NOMO-1 treated with DMSO at 0.1 percent for 48 hours (cell line): ENCODE measurements at regions not wholly inside any gene's neighbourhood (a gene's known extent, or its start where the extent isn't known, plus 50 kb on each side); places are given as distances from the start of the nearest gene placed in this dataset.

ENCODE experiments used
- DNase-seq: peaks from one replicate; lab custom pipeline; 2025; ENCODE audit not compliant: unreplicated experiment; lab: John Stamatoyannopoulos, UW

DNA sequence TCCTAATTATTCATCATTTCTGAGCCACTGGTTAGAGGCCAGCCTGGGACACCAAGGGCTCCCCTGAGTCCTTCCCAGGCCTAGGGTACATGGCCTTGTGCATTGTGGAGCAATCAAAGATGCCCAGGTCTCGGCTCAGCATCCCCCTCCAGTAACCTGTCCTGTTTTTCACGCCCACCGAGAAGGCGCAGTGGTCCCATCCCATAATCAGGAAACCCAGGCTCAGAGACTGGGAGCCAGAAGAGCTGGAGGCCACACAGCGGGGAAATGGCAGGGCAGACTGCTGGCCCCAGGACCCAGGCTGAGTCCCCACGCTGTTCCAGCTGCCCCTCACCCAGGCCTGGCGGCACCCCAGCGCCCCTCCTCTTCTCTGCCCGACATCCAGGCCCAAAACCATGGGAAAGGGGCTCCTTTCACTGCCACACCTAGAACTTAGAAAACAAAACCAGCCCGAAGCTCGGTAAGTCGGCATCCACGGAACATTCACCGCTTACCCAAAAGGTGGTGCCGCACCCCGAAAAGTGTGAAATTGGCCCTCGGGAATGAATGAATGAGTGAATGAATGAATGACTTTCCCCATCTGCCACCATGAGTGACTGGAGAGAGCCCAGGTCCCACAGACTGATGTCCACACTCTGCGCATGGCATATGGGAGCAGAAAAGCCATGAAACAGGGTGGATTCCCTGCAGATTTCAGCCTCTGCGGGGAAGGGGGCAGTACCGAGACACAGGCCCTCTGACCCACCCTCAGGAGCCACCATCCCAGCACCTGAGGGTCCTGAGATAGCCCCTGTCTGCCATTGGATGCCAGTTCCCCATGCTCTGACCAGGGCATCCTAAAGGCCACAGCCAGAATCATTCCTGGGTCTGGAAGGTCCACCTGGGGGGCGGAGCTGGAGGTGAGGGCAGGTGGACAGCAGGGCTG lies 132.5 kb downstream of the OLFM1 start:
- no peak for DNase-seq

- DNase-seq = no peak
These were observed 133.4 kb downstream of the OLFM1 start for GRCh38 chr9:135220601-135221575.

DNA sequence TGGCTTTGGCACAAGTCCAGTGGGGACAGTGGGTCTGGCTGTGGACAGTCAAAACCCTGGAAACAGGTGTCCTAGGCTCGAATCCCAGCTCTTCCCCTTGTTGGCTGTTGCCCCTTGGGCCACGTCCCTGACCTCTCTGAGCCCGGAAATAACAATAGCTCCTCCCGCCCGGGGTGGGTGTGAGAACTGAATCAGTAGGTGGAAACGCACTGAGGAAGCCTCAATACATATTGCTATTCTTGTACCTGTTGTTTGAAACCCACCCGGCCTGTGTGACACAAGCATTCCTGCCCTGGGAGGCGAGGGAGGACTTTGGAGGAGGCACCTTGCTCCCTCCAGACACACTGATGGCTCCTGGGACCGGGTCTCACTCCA lies 134.1 kb downstream of the OLFM1 start:
- no peak for DNase-seq

DNA sequence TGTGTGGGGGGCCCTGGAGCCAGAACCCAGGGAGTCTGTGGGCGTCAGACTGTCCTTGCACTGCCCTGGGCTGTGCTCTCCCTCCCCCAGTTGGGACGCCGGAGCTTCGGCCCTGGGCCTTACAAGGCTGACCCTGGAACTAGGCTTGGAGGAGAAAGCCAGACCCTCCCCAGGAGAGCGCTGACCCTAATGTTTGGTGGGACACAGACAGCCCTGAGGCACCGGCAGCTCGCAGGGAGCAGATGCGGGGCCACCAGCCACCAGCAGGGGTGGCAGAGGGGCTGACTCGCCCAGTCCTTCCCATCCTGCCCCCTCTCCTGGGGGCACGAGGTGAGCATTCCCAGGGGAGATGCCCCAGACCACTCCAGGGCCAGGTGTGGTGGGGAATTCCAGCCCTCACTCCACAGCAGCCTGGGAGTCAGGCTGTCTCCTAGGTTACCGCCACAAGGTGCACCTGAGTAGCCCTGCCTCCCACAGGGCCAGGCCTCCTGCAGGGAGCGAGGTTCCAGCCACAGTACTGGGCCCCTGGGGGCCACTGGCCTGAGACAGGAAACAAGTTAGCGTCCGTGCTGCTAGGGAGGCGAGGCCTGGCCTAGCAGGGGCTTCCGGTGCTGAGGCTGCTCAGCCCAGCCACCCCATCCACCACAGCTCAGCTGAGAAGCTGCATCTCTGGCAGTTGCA lies 134.6 kb downstream of the OLFM1 start:
- no peak for DNase-seq

- DNase-seq = no peak
These were observed 135.7 kb downstream of the OLFM1 start for GRCh38 chr9:135222881-135223760.

DNA sequence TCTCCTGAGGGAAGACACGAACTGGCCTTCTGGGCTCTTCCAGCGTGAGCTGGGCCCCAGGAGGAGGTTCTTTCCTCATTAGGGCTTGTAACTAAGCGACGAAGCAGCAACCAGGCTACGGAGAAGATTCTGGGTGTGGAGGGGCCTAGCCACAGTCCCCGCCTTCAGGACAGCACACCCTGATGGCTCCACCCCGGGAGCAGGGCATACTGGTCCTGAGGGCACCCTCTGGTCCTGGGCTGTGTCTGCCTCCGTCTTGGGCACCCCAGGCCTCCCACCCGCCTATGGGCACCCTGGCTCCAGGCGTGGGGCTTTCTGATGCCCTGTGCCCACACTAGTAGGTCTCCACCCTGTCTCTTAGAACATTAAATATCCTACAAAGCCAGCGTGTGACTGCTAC lies 136.4 kb downstream of the OLFM1 start:
- DNase-seq = no peak

GRCh38 chr9:135224286-135224877 lies 136.9 kb downstream of the OLFM1 start:
- DNase-seq = no peak

- DNase-seq = no peak
These were observed 137.6 kb downstream of the OLFM1 start for GRCh38 chr9:135224921-135225541.

- DNase-seq = no peak
These were observed 138.3 kb downstream of the OLFM1 start for GRCh38 chr9:135225619-135226228.

- no peak for DNase-seq
These were observed 139.0 kb downstream of the OLFM1 start for GRCh38 chr9:135226369-135227050.

DNA sequence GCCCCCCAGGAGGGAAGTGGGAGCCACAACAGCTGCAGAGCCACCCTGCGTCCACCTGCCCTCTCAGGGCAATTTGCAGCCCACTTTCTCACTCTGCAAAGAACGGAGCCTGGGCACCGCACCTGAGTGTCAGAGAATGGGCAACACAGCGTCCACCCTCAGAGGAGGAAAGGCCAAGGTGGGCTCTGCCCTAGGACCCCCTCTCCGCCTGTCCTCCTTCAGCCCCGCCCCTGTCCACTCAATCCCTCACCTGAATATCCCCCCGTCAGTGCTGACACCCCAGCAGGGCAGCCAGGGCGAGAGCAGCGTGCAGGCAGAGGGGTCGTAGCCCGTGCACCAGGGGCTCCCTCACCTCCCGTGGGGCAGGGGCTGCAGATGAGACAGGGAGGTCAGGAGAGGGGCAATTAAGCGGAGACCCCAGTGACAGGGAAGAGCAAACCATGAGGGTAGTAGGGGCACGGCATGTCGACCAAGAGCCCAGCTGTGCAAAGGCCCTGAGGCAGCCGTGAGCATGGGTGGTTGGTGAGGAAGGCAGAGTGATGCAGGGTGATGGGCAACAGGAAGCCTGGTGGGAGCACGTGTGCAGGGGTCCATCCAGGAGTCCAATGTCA lies 140.3 kb downstream of the OLFM1 start:
- DNase-seq = no peak

DNA sequence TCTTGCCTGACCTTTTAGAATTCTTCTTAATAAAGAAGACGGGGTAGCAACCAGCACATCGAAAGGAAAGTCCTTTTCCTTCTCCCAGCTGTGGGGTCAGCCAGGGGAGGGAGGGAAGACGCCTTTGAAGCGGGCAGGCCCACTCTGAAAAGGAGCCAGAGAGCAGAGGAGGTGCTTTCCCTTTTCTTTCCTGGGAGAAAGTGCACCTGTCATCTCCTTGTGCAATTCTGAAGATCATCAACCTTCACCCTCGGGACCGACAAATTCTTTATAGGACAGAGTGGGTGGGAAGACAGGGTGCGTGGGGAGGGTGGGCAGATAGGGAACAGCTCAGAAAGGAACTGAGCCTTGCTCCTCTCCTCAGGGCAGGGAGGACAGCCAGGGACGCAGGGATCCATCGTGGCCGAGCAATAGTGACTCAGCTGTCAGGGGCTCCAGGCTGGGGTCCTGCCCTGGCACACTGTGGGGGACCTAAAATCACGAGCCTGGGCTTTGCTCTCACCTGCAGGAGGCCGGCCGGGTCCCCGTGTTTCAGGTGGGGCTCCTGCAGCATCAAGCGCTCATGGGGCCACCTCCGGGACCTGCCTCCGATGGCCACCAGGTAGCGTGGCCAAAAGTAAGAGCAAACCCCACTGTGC lies 141.0 kb downstream of the OLFM1 start:
- no peak for DNase-seq

- DNase-seq = no peak
These were observed 141.6 kb downstream of the OLFM1 start for GRCh38 chr9:135228983-135229625.

DNA sequence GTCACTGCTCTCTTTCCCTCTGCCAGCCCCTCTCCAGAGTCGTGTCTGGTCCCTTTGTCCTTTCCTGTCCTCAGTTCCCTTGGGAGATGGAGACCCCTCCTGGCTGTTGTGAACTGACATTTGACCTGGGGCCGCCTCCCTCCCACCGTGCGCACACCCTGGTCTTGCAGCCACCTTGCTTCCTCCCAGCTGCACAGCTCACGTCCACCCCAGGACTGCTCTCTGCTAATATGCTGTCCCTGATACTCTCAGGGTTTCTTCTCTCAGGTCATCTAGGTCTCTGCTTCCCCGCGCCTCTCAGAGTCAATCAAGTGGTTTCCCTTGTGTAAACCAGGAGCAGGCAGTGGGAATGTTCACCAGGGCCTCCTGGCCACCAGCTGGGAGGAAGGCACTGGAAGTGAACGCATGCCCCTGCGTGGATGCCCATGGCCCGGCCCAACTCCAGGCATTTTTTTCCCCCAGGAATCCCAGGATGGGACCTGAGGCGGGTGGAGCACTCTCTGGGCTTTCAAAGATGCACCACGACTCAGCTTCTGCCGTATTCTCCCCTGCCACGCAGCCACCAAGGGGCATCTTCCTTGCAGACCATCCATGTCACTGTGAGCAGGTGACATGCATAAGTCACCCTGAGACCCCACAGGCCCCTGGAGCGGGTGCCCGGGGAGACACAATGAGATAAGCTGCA lies 142.4 kb downstream of the OLFM1 start:
- DNase-seq = no peak

DNA sequence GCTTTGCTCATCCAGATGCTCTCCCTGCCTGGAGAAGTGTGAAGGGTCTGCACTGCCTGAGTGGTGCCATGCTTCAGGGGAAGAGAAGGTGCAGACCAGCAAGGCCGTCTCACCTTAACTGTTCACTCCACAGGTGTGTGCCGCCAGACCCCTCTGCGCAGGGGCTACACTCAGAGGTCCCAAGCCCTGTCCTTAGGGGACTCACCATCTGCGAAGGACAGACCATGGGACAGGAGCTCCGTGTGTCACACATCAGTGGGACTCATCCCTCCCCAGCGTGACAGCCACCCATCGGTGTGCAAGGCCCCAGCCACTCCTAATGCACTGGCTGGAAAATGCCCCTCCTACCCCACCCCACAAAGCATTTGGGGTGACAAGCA lies 142.9 kb downstream of the OLFM1 start:
- DNase-seq = no peak

DNA sequence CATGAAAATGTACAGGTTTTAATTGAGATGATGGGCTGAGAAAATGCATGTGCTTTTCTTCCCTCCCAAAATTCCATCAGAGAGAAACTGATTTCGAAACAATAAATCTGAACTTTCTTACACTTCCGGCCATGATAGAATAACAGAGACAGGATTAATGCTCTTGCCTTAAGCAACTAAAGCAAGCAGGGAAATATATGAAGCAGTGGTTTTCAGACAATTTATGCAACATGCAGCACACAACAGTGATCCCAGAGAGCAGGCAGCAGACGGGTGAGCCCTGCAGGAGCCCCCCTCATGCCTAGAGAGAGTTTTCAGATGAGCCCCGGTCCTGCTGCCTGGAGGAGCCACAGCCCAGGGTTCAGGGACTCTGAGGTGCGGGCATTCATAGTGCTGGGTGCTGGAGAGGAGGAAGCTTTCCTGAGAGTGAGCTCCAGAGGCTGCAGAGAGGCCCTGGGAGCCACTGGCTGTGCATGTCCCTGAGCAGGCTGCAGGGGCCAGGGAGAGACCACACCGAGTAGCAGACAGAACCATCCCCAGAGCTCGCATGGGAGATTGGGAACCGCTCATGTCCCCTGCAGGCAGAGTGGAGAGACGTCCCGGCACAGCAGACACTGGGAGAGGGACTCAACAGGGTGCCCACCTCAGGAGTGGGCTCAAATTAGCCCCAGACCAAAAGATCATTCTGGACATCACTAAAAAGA lies 143.5 kb downstream of the OLFM1 start:
- no peak for DNase-seq
